K562 (cell line): ENCODE measurements at regions not wholly inside any gene's neighbourhood (a gene's known extent, or its start where the extent isn't known, plus 50 kb on each side); places are given as distances from the start of the nearest gene placed in this dataset.
A peak's percentile ranks its signal among the peaks of the same experiment; 100 is the strongest.

Source experiments
- ATAC-seq: fragments of 200-7000 bp; cut with Tn5 transposase; 3 replicates; pipeline ENCODE4 v1.9.1; 2020; ENCODE audit warnings: moderate library complexity
- BruUV-seq: library from RNA; stranded (reverse); fragments of 400-500 nt; replicated peaks from 2 replicates; lab custom pipeline; 2021; lab: Mats Ljungman, UMichigan
- CTCF ChIA-PET: fragments of 300-600 bp; formaldehyde crosslinking; extraction: SDS; loops from one replicate; lab custom pipeline; 2021; ENCODE audit warnings: low intra/inter-chr PET ratio; lab: Yijun Ruan, JAX
- POLR2A ChIA-PET: fragments of 300-600, 350-650 bp; sonication (Branson Sonifier 250); formaldehyde crosslinking; extraction: SDS; loops from one replicate; lab custom pipeline; 2021; ENCODE audit warnings: antibody characterized with exemption, inconsistent platforms; lab: Yijun Ruan, JAX
- DNase-seq, 4 experiments: peaks; one replicate each; pipeline versions ENCODE4 v3.0.0 to v3.0.0-alpha.2; 2011 to 2018; ENCODE audit warnings: low spot score in 3 of 4, mixed read lengths in 3 of 4; ENCODE audit errors: extremely low read depth in 1 of 4
- FAIRE-seq: peaks from 2 replicates; lab custom pipeline; 2011; peaks lifted over from hg19 to GRCh38; lab: Jason Lieb, UNC
- H2AFZ ChIP-seq: 2 replicates; pipeline ENCODE4 v1.6.0; 2011; ENCODE audit warnings: low read depth, low read length, control low read depth, inconsistent platforms
- H3K27ac ChIP-seq: fragments of 200-600 bp; 3 replicates; pipeline ENCODE4 v1.8.0; 2011; ENCODE audit warnings: low read depth, mild to moderate bottlenecking, control low read depth, inconsistent platforms, low read length, moderate library complexity, mixed read lengths; ENCODE audit errors: extremely low read depth
- H3K27me3 ChIP-seq, 2 experiments: fragments of 300-600 bp in 1 of 2; 2 replicates in 1 of 2; 3 replicates in 1 of 2; pipeline versions ENCODE4 v1.6.0 to v1.8.0; 2011; ENCODE audit warnings: inconsistent platforms in 2 of 2, low read length in 2 of 2, mild to moderate bottlenecking in 1 of 2, mixed read lengths in 1 of 2, moderate library complexity in 1 of 2; ENCODE audit not compliant: control insufficient read depth in 2 of 2, insufficient read depth in 2 of 2
- H3K36me3 ChIP-seq: fragments of 300-600 bp; 3 replicates; pipeline ENCODE4 v1.8.0; 2011; ENCODE audit warnings: mild to moderate bottlenecking, low read length, inconsistent platforms; ENCODE audit not compliant: control insufficient read depth, insufficient read depth
- H3K4me1 ChIP-seq, 2 experiments: fragments of 200-600 bp in 1 of 2; replicated peaks in 1 of 2; 2 replicates in 1 of 2; 3 replicates in 1 of 2; pipeline versions ENCODE4 v1.5.1 to v1.8.0; 2011; ENCODE audit warnings: inconsistent platforms in 2 of 2, low read length in 2 of 2, mild to moderate bottlenecking in 1 of 2, mixed read lengths in 1 of 2, moderate library complexity in 1 of 2; ENCODE audit not compliant: control insufficient read depth in 2 of 2, insufficient read depth in 2 of 2
- H3K4me2 ChIP-seq: 2 replicates; pipeline ENCODE4 v1.6.1; 2011; ENCODE audit warnings: low read length, control low read depth, inconsistent platforms, mixed read lengths; ENCODE audit not compliant: insufficient read depth
- H3K4me3 ChIP-seq: fragments of 200-600 bp; sonication (generic), shearing (Covaris generic); 2 replicates; pipeline ENCODE4 v1.5.1; 2016; ENCODE audit warnings: control low read depth, inconsistent platforms
- H3K79me2 ChIP-seq: fragments of 200-600 bp; 3 replicates; pipeline ENCODE4 v1.8.0; 2011; ENCODE audit warnings: low read length, inconsistent platforms; ENCODE audit not compliant: control insufficient read depth, insufficient read depth
- H3K9ac ChIP-seq, 2 experiments: 2 replicates each; pipeline versions ENCODE4 v1.6.0 to v1.6.1; 2011; ENCODE audit warnings: low read depth in 2 of 2, low read length in 2 of 2, control low read depth in 1 of 2, inconsistent platforms in 1 of 2, mild to moderate bottlenecking in 1 of 2, mixed read lengths in 1 of 2; ENCODE audit not compliant: insufficient read depth in 1 of 2
- H3K9me1 ChIP-seq: one replicate; pipeline ENCODE4 v1.6.0; 2011; ENCODE audit warnings: inconsistent platforms, mild to moderate bottlenecking, low read length, moderate library complexity; ENCODE audit not compliant: control insufficient read depth, insufficient read depth
- H3K9me3 ChIP-seq: replicated peaks from 2 replicates; pipeline ENCODE4 v1.5.1; 2011; ENCODE audit warnings: low read depth, low read length, inconsistent platforms; ENCODE audit not compliant: control insufficient read depth, insufficient read depth
- H4K20me1 ChIP-seq: replicated peaks from 2 replicates; pipeline ENCODE4 v1.6.1; 2011; ENCODE audit warnings: low read length, inconsistent platforms, mixed read lengths; ENCODE audit not compliant: control insufficient read depth, insufficient read depth
- NFATC3 ChIP-seq: fragments of 450-650 bp; IDR thresholded peaks from 2 replicates; pipeline ENCODE4 v1.6.1; 2017; ENCODE audit warnings: mild to moderate bottlenecking
- SNRNP70 ChIP-seq: fragments of 200-400 bp; formaldehyde crosslinking; optimal IDR thresholded peaks from 2 replicates; pipeline ENCODE3; 2017; ENCODE audit warnings: low read depth, low read length
- UBTF ChIP-seq, 2 experiments: IDR thresholded peaks; 2 replicates each; pipeline ENCODE4 v1.6.1; 2012; ENCODE audit warnings: improper control_type of control experiment in 2 of 2, low read depth in 2 of 2, low read length in 2 of 2, borderline replicate concordance in 1 of 2
- ZNF407 ChIP-seq: fragments of 450-650 bp; IDR thresholded peaks from 2 replicates; pipeline ENCODE4 v1.6.1; 2016; ENCODE audit warnings: low read depth
- WGBS: fragments of 100-300 bp; shearing (Covaris generic); methylation state at CpG from one replicate; pipeline ENCODE4 v1.1.6; 2016; ENCODE audit warnings: low coverage, mixed read lengths; ENCODE audit not compliant: insufficient coverage; ENCODE audit errors: missing lambda C conversion rate; 5-methylcytosine and 5-hydroxymethylcytosine counted together
- in situ Hi-C: fragments of 300-500 bp; cut with MboI; formaldehyde crosslinking; loops from 4 replicates; pipeline ENCODE4 v1.15.0; 2018; ENCODE audit warnings: inconsistent platforms, mixed read lengths
- intact Hi-C: fragments of 100-400 bp; cut with micrococcal nuclease; formaldehyde crosslinking; loops from 2 replicates; pipeline ENCODE4 v1.14.2; 2022

- no peak for ATAC-seq
- no peak for TF ChIP-seq UBTF (IDR thresholded peaks at IDR 0.05; ENCODE audit: borderline replicate concordance in 1 of 2, low read depth in 2 of 2, low read length in 2 of 2)
- 0 out of 2 replicates have a peak, but pooled peaks have one; percentile 42 for TF ChIP-seq ZNF407
- no peak for TF ChIP-seq SNRNP70
- no peak for TF ChIP-seq NFATC3
- FAIRE-seq, result no peak
- Histone ChIP-seq H3K4me2 (no peak overlapping the region), H3K27ac (no peak overlapping the region), H3K79me2 (no peaks in the 10 kb centered on the region), H4K20me1 (no peaks in the 10 kb centered on the region), H3K4me1 (peaks cover 0 to 8% of the 10 kb centered on the region in 2 experiments; a peak in 3 of 5 replicates), H3K36me3 (no peaks in the 10 kb centered on the region), H3K9ac (no peak overlapping the region), H3K27me3 (no peaks in the 10 kb centered on the region), H3K9me1 (no peaks in the 10 kb centered on the region), H3K4me3 (no peak overlapping the region), H2AFZ (no peak overlapping the region), H3K9me3 (no peaks in the 10 kb centered on the region)
- intact Hi-C loops, result no loop called here
- 76% methylated on average over 4 of the region's 4 CpGs for WGBS
- no TSS peak for BruUV-seq
- CTCF ChIA-PET, result no interaction called here
- in situ Hi-C loops, result no loop called here
- DNase-seq, result no peak
- POLR2A ChIA-PET, result interaction anchor here (0.8 to 1.1 kb wide), 2 partner anchors 14 to 367 kb away, joined by 4 to 5 read pairs; no protein-coding TSS in a partner anchor
Measured at GRCh38 chr12:46445093-46445492, 72.5 kb upstream of the SLC38A2 start.
